Common myeloid progenitor, CD34-positive (primary cell): ENCODE measurements at regions not wholly inside any gene's neighbourhood (a gene's known extent, or its start where the extent isn't known, plus 50 kb on each side); places are given as distances from the start of the nearest gene placed in this dataset.
A peak's percentile ranks its signal among the peaks of the same experiment; 100 is the strongest.

Experiments
- CTCF ChIA-PET: fragments of 350-600 bp; sonication (Branson Sonifier 250); formaldehyde crosslinking; loops from one replicate; lab custom pipeline; 2021; ENCODE audit warnings: antibody characterized with exemption; lab: Charles Lee
- POLR2A ChIA-PET: fragments of 350-600 bp; sonication (Branson Sonifier 250); formaldehyde crosslinking; loops from one replicate; lab custom pipeline; 2021; ENCODE audit warnings: antibody characterized with exemption; lab: Charles Lee
- DNase-seq, 3 donors: peaks; one replicate each; pipeline versions ENCODE4 v3.0.0 to v3.0.0-alpha.2; 2013
- H3K27ac ChIP-seq, 2 experiments: 1 replicate in 1 of 2; 2 replicates in 1 of 2; pipeline ENCODE4 v1.7.0; 2013; ENCODE audit warnings: inconsistent platforms in 2 of 2, low read length in 2 of 2, mild to moderate bottlenecking in 2 of 2, low read depth in 1 of 2, moderate library complexity in 1 of 2; ENCODE audit not compliant: severe bottlenecking in 2 of 2, insufficient read depth in 1 of 2, poor library complexity in 1 of 2
- H3K27me3 ChIP-seq, 5 experiments: replicated peaks in 2 of 5; 1 replicate in 3 of 5; 2 replicates in 2 of 5; pipeline versions ENCODE4 v1.6.1 to v1.7.0; 2013; ENCODE audit warnings: low read length in 4 of 5, mild to moderate bottlenecking in 2 of 5, moderate library complexity in 2 of 5, inconsistent platforms in 1 of 5; ENCODE audit not compliant: insufficient read depth in 5 of 5, control insufficient read depth in 4 of 5
- H3K36me3 ChIP-seq, 4 experiments: 1 replicate in 2 of 4; 2 replicates in 2 of 4; pipeline versions ENCODE4 v1.6.1 to v1.7.0; 2013; ENCODE audit warnings: low read length in 3 of 4, control low read depth in 1 of 4, mild to moderate bottlenecking in 1 of 4; ENCODE audit not compliant: control insufficient read depth in 4 of 4, insufficient read depth in 4 of 4
- H3K4me1 ChIP-seq, 4 experiments: 1 replicate in 3 of 4; 2 replicates in 1 of 4; pipeline versions ENCODE4 v1.6.1 to v1.7.1; 2013; ENCODE audit warnings: low read length in 3 of 4, mild to moderate bottlenecking in 3 of 4, control low read depth in 1 of 4, inconsistent platforms in 1 of 4, moderate library complexity in 1 of 4; ENCODE audit not compliant: control insufficient read depth in 4 of 4, insufficient read depth in 4 of 4; ENCODE audit errors: control extremely low read depth in 1 of 4
- H3K4me3 ChIP-seq, 7 experiments: 1 replicate in 4 of 7; 2 replicates in 3 of 7; pipeline versions ENCODE4 v1.5.1 to v1.7.0; 2013; ENCODE audit warnings: mild to moderate bottlenecking in 7 of 7, low read length in 6 of 7, moderate library complexity in 6 of 7, inconsistent platforms in 2 of 7, low read depth in 2 of 7, control low read depth in 1 of 7; ENCODE audit not compliant: insufficient read depth in 4 of 7, control insufficient read depth in 1 of 7; ENCODE audit errors: extremely low read depth in 1 of 7
- H3K9me3 ChIP-seq, 5 experiments: 1 replicate in 4 of 5; 2 replicates in 1 of 5; pipeline versions ENCODE4 v1.6.1 to v1.7.1; 2013; ENCODE audit warnings: low read length in 4 of 5, mild to moderate bottlenecking in 2 of 5, inconsistent platforms in 1 of 5, low read depth in 1 of 5, moderate library complexity in 1 of 5; ENCODE audit not compliant: control insufficient read depth in 4 of 5, insufficient read depth in 2 of 5; ENCODE audit errors: control extremely low read depth in 1 of 5
- WGBS: methylation state at CpG from one replicate; pipeline ENCODE4 v1.1.5; 2013; ENCODE audit not compliant: insufficient coverage; 5-methylcytosine and 5-hydroxymethylcytosine counted together

- no CpG with 5 or more reads among the region's 3 CpGs for WGBS
- Histone ChIP-seq H3K4me1 (peaks cover 0 to under 1% (median 0%) of the 10 kb centered on the region in 4 experiments), H3K27me3 (no peaks in the 10 kb centered on the region), H3K27ac (no peak overlapping the region), H3K9me3 (peaks cover 1 to 9% (median 3%) of the 10 kb centered on the region in 5 experiments), H3K4me3 (no peak overlapping the region), H3K36me3 (no peaks in the 10 kb centered on the region)
- no peak for DNase-seq
- ChIA-PET CTCF (interaction anchor here (2.3 kb wide), 1 partner anchor 10 kb away, joined by 8 read pairs; no protein-coding TSS in a partner anchor), POLR2A (no interaction called here)
Measured at GRCh38 chr6:87920245-87920644, 127.4 kb upstream of the SPACA1 start.

GRCh38 chr6:87919416-87919815 lies 128.2 kb upstream of the SPACA1 start:
- no peak for DNase-seq
- Histone ChIP-seq H3K36me3 (no peaks in the 10 kb centered on the region), H3K9me3 (peaks cover 1 to 9% (median 3%) of the 10 kb centered on the region in 5 experiments), H3K27ac (no peak overlapping the region), H3K4me3 (no peak overlapping the region), H3K27me3 (no peaks in the 10 kb centered on the region), H3K4me1 (no peaks in the 10 kb centered on the region)
- POLR2A ChIA-PET = no interaction called here
- WGBS = no CpG with 5 or more reads among the region's 1 CpG
- CTCF ChIA-PET = interaction anchor here (2.1 kb wide), 1 partner anchor 9 kb away, joined by 5 read pairs; no protein-coding TSS in a partner anchor

GRCh38 chr6:87919001-87919400 lies 128.6 kb upstream of the SPACA1 start:
- no peaks in the 10 kb centered on the region for H3K36me3 ChIP-seq
- CTCF ChIA-PET = interaction anchor here (2.1 kb wide), 1 partner anchor 10 kb away, joined by 5 read pairs; no protein-coding TSS in a partner anchor
- no peak overlapping the region for H3K27ac ChIP-seq

GRCh38 chr6:87918461-87918941 lies 129.1 kb upstream of the SPACA1 start:
- CTCF ChIA-PET = interaction anchor here (0.9 to 2.1 kb wide), 2 partner anchors 10 to 321 kb away, joined by 3 to 5 read pairs; no protein-coding TSS in a partner anchor
- 90% methylated on average over 1 of the region's 5 CpGs for WGBS
- Histone ChIP-seq H3K27ac (no peak overlapping the region), H3K4me1 (no peaks in the 10 kb centered on the region), H3K27me3 (no peaks in the 10 kb centered on the region), H3K9me3 (peaks cover 1 to 9% (median 3%) of the 10 kb centered on the region in 5 experiments), H3K4me3 (no peak overlapping the region), H3K36me3 (no peaks in the 10 kb centered on the region)
- no peak for DNase-seq
- POLR2A ChIA-PET = no interaction called here

More at GRCh38 chr6:87919001-87919400, 128.6 kb upstream of the SPACA1 start:
- POLR2A ChIA-PET = no interaction called here
- H3K4me3 ChIP-seq = no peak overlapping the region
- no peaks in the 10 kb centered on the region for H3K4me1 ChIP-seq
- no peaks in the 10 kb centered on the region for H3K27me3 ChIP-seq
- no CpG with 5 or more reads among the region's 1 CpG for WGBS
- no peak for DNase-seq
- peaks cover 1 to 9% (median 3%) of the 10 kb centered on the region in 5 experiments for H3K9me3 ChIP-seq

GRCh38 chr6:87917886-87918285 lies 129.8 kb upstream of the SPACA1 start:
- POLR2A ChIA-PET = no interaction called here
- no peaks in the 10 kb centered on the region for H3K4me1 ChIP-seq

GRCh38 chr6:87916446-87916845 lies 131.2 kb upstream of the SPACA1 start:
- CTCF ChIA-PET = no interaction called here
- 100% methylated on average over 1 of the region's 1 CpG for WGBS

More at GRCh38 chr6:87917886-87918285, 129.8 kb upstream of the SPACA1 start:
- peaks cover 1 to 9% (median 3%) of the 10 kb centered on the region in 5 experiments for H3K9me3 ChIP-seq
- H3K27ac ChIP-seq = no peak overlapping the region
- no peaks in the 10 kb centered on the region for H3K27me3 ChIP-seq
- no peak overlapping the region for H3K4me3 ChIP-seq
- 100% methylated on average over 1 of the region's 1 CpG for WGBS
- CTCF ChIA-PET = interaction anchor here (0.9 to 2.1 kb wide), 2 partner anchors 11 to 321 kb away, joined by 3 to 5 read pairs; no protein-coding TSS in a partner anchor
- H3K36me3 ChIP-seq = no peaks in the 10 kb centered on the region
- no peak for DNase-seq

GRCh38 chr6:87914637-87915395 lies 132.8 kb upstream of the SPACA1 start:
- ChIA-PET CTCF (no interaction called here), POLR2A (no interaction called here)
- WGBS = 100% methylated on average over 2 of the region's 4 CpGs
- no peak overlapping the region for H3K27ac ChIP-seq
- H3K36me3 ChIP-seq = no peaks in the 10 kb centered on the region
- H3K9me3 ChIP-seq = peaks cover 1 to 12% (median 4%) of the 10 kb centered on the region in 5 experiments
- DNase-seq = peak in 1 of 3 donors; percentile 34
- no peak overlapping the region for H3K4me3 ChIP-seq
- H3K27me3 ChIP-seq = peaks cover 0 to 6% (median 0%) of the 10 kb centered on the region in 5 experiments
- H3K4me1 ChIP-seq = no peaks in the 10 kb centered on the region

More at GRCh38 chr6:87916446-87916845, 131.2 kb upstream of the SPACA1 start:
- Histone ChIP-seq H3K27me3 (peaks cover 0 to 2% (median 0%) of the 10 kb centered on the region in 5 experiments), H3K36me3 (no peaks in the 10 kb centered on the region), H3K4me3 (no peak overlapping the region), H3K9me3 (peaks cover 1 to 9% (median 3%) of the 10 kb centered on the region in 5 experiments), H3K4me1 (no peaks in the 10 kb centered on the region), H3K27ac (no peak overlapping the region)
- no peak for DNase-seq
- POLR2A ChIA-PET = no interaction called here
